LHCN-M2 (cell line): ENCODE measurements at regions not wholly inside any gene's neighbourhood (a gene's known extent, or its start where the extent isn't known, plus 50 kb on each side); places are given as distances from the start of the nearest gene placed in this dataset.
"Not testable (repeated sequence)": the region's sequence is repeated elsewhere in the genome, so short reads cannot be mapped to it uniquely, and the experiment has no call there.

Experiments used
- DNase-seq: peaks from one replicate; pipeline ENCODE4 v3.0.0-alpha.2; 2012; ENCODE audit warnings: low read depth

DNA sequence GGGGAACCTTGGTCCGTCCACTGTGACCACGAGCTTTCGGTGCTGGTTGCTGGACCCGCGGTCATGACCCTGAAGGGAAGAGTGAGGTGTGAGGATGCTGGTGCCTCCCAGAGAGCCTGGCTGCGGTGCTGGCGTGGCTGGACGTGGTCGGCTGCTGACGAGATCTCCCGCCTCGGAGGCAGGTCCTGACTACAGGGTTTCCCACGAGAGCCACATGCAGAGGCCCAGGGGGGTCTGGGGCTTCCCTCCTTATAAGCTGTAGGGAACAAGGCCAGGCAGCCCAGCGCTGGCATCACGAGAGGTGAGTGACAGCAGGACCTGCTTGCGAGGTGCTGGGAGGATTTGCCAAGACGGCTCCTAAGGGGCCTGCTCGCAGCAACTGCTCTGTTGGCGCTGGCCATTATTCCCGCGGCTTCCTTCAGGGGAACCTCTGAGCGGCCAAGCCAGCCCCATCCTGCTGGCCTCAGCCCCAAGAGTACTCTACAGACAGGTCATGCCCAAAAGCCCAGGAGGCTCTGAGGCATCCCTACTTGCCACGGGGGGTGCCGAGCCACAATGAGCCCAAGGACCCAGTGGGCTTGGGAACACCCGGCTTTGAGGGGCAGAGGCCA is 134.8 kb downstream of the FOXL1 start:
- DNase-seq: no peak

- peak; percentile 57 for DNase-seq
Measured at GRCh38 chr16:86714166-86714565, 135.8 kb downstream of the FOXL1 start.

DNA sequence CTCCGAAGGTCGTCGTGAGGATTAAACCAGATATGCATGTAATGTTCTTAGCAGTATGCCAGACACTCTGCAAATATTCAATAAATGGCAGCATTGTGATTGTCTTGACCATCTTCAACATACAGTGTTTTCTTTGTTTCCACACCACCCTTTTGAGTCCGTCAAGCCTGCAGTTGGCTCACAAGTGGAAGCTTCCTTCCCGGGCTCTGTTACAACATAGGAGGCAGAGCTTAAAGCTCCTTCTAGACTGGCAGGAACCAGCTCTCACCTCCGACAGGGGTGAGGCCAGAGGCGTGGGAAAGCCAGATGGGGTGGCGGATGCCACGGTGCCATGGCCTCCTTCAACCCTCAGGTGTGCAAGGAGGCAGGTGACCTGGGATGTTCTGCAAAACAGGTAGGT is 138.3 kb downstream of the FOXL1 start:
- DNase-seq: no peak

GRCh38 chr16:86718118-86718517 is 139.8 kb downstream of the FOXL1 start:
- no peak for DNase-seq

DNA sequence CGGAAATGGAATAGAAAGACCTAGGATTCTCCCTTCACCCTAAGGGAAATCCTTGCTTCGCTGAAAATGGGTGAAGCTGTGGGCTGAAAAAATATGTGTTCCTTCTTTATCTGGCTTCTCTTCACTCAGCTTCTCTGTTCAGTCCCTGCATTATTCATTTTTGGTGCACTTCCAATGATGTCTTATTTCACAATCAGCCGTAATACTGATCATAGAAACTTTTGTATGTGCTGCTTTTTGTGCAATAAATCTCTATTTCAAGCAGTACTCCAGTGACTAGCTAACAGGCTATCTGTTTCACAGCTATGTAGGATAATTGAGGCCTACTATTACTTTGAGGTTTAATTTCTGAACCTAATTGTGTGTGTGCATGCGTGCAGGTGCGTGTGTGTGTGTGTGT is 144.6 kb downstream of the FOXL1 start:
- DNase-seq: peak; percentile 20

GRCh38 chr16:86723689-86724088 is 145.3 kb downstream of the FOXL1 start:
- no peak for DNase-seq

DNA sequence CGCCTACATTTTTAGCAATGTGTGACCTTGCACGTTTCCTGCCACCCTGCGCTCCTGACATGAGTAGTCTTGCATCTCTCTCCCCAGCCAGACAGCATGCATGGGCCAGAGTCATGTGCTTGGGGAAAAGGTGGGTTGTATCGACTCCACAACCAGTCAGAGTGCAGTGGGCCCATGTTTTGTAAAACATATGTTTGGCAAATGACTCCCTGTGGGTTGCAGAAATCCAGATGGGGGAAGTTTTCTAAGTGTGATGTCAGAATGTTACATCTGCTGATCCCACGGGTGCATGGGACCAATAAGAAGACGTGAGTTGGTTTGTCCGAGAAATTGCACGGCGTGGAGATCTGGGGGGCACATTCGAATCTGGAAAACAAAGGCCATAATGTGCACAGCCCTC is 147.1 kb downstream of the FOXL1 start:
- no peak for DNase-seq

- DNase-seq: no peak
Measured at GRCh38 chr16:86726340-86726739, 148.0 kb downstream of the FOXL1 start.

GRCh38 chr16:86727131-86727530 is 148.8 kb downstream of the FOXL1 start:
- no peak for DNase-seq

- no peak for DNase-seq
Measured at GRCh38 chr16:86727632-86728031, 149.3 kb downstream of the FOXL1 start.

GRCh38 chr16:86729686-86730085 is 151.3 kb downstream of the FOXL1 start:
- no peak for DNase-seq

- DNase-seq: no peak
Measured at GRCh38 chr16:86730086-86730485, 151.7 kb downstream of the FOXL1 start.

- DNase-seq: no peak
Measured at GRCh38 chr16:86730597-86730996, 152.2 kb downstream of the FOXL1 start.

GRCh38 chr16:86732621-86733295 is 154.4 kb downstream of the FOXL1 start:
- DNase-seq: no peak

DNA sequence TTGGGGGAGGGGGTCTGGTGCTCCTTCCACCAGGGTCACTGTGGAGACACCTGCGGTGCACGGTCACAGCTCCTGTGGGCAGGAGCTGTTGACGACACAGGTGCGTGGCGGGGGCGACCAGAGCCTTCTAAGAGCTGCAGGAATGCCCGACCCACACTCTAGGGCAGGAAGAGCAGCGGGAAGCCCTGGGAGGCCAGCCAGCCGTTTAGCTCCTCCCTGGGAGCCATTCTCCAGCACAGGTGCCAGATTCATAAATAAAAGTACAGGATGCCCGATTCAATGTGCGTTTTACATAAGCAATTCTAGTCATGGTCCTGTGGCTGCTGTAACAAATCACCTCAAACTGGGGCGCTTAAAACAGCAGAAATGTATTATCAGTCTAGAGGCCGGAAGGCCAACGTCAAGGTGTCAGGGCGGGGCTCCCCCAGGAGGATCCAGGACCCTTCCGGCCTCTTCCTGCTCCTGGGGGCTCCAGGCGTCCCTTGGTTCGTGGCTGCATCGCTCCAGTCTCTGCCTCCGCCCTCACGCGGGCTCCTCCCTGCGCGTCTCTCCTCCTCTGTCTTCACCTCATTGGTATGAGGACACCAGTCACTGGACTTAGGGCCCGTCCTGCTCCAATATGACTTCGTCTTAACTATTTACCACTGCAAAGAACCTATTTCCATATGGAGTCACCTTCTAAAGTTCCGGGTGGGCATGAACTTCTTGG is 155.4 kb downstream of the FOXL1 start:
- DNase-seq: no peak

DNA sequence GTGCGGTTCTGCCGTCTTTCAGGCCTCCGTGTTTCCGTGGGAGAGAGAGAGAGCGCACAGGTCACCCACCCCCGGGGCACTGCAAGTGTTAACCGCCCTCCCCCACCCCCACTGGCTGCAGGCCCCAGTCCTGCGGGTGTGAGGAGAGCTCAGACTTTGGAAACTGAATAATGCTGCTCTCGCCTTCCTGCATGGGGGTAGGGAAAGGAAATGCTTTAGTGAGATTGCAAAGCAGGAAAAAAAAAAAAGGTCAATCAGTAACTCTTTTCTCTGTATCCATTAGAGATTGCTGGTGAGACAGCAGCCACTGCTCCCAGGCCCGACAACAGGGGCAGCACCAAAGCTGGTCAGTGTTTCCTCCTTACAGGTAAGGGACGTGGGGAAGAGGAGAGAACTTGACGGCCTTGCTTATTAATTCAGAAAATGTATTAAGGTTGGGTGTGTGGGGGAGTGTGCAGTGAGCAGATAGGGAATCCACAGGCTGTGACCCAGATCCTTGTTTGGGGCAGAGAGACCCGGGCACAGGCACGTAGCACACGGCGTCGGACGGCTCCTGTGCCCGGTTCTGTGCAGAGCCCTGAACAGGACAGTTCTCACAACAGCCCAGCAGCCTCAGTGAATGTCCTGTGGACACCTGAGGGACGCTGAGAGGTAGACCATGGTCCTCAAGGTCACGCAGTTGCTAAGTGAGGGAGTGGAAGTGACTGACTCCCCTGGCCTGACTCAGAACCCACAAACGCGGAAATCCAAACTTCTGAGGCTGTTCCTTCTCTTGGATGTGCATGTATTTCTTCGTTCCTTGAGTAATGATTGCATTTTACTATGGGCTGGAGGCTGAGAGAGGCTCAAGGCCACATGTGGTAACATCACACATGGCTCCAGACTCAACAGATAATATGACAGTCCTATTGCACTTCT is 156.5 kb downstream of the FOXL1 start:
- DNase-seq: no peak

- no peak for DNase-seq
Measured at GRCh38 chr16:86735727-86736126, 157.4 kb downstream of the FOXL1 start.

DNA sequence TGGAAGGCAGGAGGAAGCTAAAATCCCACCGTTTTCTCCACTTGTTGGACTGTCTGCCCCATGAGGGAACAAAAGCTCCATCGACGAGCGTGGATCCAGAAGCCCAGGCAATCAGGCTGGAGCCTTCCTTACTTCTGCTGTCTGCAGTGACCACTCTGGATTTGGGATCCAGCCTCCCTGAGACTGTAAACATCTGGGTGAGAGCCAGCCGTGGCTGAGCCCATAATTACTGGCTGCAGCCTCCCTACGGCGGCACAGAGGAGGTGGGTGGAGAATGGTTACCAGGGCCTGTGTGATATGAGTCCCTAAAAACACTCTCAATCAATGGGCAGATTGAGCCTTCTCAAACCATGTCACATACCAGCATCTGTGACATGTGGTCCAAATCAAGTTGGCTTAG is 158.2 kb downstream of the FOXL1 start:
- DNase-seq: no peak

- no peak for DNase-seq
Measured at GRCh38 chr16:86737083-86737482, 158.7 kb downstream of the FOXL1 start.

GRCh38 chr16:86738322-86738721 is 160.0 kb downstream of the FOXL1 start:
- DNase-seq: not testable (repeated sequence)

- no peak for DNase-seq
Measured at GRCh38 chr16:86739178-86739577, 160.8 kb downstream of the FOXL1 start.

- no peak for DNase-seq
Measured at GRCh38 chr16:86739808-86740207, 161.5 kb downstream of the FOXL1 start.
